Choroid plexus epithelial cell (primary cell): ENCODE measurements at regions not wholly inside any gene's neighbourhood (a gene's known extent, or its start where the extent isn't known, plus 50 kb on each side); places are given as distances from the start of the nearest gene placed in this dataset.

Source experiments
- DNase-seq: peaks from one replicate; pipeline ENCODE4 v3.0.0-alpha.2; 2010; ENCODE audit warnings: low read depth
- H3K4me3 ChIP-seq: 2 replicates; pipeline ENCODE4 v1.5.1; 2011; ENCODE audit warnings: low read depth, mild to moderate bottlenecking, control low read depth, low read length, moderate library complexity
- CTCF ChIP-seq: conservative IDR thresholded peaks from 2 replicates; pipeline ENCODE4 v1.5.1; 2011; ENCODE audit warnings: low read depth, mild to moderate bottlenecking, control low read depth, inconsistent platforms, low read length, moderate library complexity

- DNase-seq: peak; percentile 43
- peak; percentile 26 for TF ChIP-seq CTCF
- H3K4me3 ChIP-seq: peak overlapping the region; percentile 66
These were observed 145.5 kb upstream of the SLC24A2 start for GRCh38 chr9:19934301-19934871.

- DNase-seq: no peak
- TF ChIP-seq CTCF: no peak
- H3K4me3 ChIP-seq: no peak overlapping the region
These were observed 142.5 kb upstream of the SLC24A2 start for GRCh38 chr9:19931098-19931890.

- DNase-seq: no peak
- no peak for TF ChIP-seq CTCF
- no peak overlapping the region for H3K4me3 ChIP-seq
These were observed 138.7 kb upstream of the SLC24A2 start for GRCh38 chr9:19927560-19927959.

- TF ChIP-seq CTCF: no peak
- DNase-seq: no peak
- H3K4me3 ChIP-seq: no peak overlapping the region
These were observed 137.9 kb upstream of the SLC24A2 start for GRCh38 chr9:19926774-19927173.

- peak; percentile 82 for DNase-seq
- TF ChIP-seq CTCF: peak; percentile 99
These were observed 137.1 kb upstream of the SLC24A2 start for GRCh38 chr9:19925674-19926503.

GRCh38 chr9:19924080-19924479 lies 135.2 kb upstream of the SLC24A2 start:
- no peak for TF ChIP-seq CTCF
- no peak overlapping the region for H3K4me3 ChIP-seq
- no peak for DNase-seq

More at GRCh38 chr9:19925674-19926503, 137.1 kb upstream of the SLC24A2 start:
- H3K4me3 ChIP-seq: peak overlapping the region; percentile 59
